H1 (cell line): ENCODE measurements at regions not wholly inside any gene's neighbourhood (a gene's known extent, or its start where the extent isn't known, plus 50 kb on each side); places are given as distances from the start of the nearest gene placed in this dataset.

ENCODE experiments used
- KDM4A ChIP-seq: IDR thresholded peaks from one replicate; pipeline ENCODE4 v1.7.1; 2012; ENCODE audit warnings: low read depth, mild to moderate bottlenecking, moderate library complexity, low read length, inconsistent platforms; ENCODE audit not compliant: severe bottlenecking
- RAD21 ChIP-seq, 2 experiments: IDR thresholded peaks in 1 of 2; conservative IDR thresholded peaks in 1 of 2; 2 replicates each; pipeline ENCODE4 v1.6.1; 2011; ENCODE audit warnings: low read depth in 2 of 2, low read length in 2 of 2, improper control_type of control experiment in 1 of 2, inconsistent platforms in 1 of 2, mild to moderate bottlenecking in 1 of 2, moderate library complexity in 1 of 2
- SP1 ChIP-seq: IDR thresholded peaks from 2 replicates; pipeline ENCODE4 v1.6.1; 2011; ENCODE audit warnings: low read depth, low read length
- TF ChIP-seq, protein P1 (sequence below), 3 experiments: IDR thresholded peaks; 1 replicate in 2 of 3; 2 replicates in 1 of 3; pipeline versions ENCODE4 v1.5.1 to v1.6.1; 2011; ENCODE audit warnings: low read length in 3 of 3, mild to moderate bottlenecking in 3 of 3, inconsistent platforms in 2 of 3, low read depth in 1 of 3, moderate library complexity in 1 of 3; ENCODE audit not compliant: insufficient read depth in 1 of 3; ENCODE audit errors: control extremely low read depth in 1 of 3

DNA sequence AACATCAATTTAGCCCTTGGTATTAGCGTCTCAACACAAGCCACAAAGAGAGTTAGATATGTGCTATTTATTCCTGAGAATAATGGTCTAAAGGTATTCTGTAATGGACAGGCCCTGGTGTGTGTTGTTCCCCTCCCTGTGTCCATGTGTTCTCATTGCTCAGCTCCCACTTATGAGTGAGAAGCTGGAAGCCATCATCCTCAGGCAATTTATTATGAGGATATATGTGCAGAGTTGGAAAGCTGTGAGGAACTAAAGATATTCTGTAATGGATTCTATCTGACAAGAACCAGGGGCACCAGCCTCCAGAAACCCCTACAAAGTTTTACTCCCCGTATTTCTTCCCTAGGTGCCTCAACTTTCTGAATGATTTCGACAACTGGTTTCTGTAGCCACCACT lies 210.8 kb downstream of the GRIN2B start (continued):
- TF ChIP-seq RAD21 (IDR thresholded peaks at IDR 0.05 in 1 of 2, conservative IDR thresholded peaks at IDR 0.05 in 1 of 2; ENCODE audit: low read depth in 2 of 2, low read length in 2 of 2) = no peak
- TF ChIP-seq SP1 = no peak
- TF ChIP-seq KDM4A = no peak
- TF ChIP-seq, protein P1, sequence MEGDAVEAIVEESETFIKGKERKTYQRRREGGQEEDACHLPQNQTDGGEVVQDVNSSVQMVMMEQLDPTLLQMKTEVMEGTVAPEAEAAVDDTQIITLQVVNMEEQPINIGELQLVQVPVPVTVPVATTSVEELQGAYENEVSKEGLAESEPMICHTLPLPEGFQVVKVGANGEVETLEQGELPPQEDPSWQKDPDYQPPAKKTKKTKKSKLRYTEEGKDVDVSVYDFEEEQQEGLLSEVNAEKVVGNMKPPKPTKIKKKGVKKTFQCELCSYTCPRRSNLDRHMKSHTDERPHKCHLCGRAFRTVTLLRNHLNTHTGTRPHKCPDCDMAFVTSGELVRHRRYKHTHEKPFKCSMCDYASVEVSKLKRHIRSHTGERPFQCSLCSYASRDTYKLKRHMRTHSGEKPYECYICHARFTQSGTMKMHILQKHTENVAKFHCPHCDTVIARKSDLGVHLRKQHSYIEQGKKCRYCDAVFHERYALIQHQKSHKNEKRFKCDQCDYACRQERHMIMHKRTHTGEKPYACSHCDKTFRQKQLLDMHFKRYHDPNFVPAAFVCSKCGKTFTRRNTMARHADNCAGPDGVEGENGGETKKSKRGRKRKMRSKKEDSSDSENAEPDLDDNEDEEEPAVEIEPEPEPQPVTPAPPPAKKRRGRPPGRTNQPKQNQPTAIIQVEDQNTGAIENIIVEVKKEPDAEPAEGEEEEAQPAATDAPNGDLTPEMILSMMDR (IDR thresholded peaks at IDR 0.05; ENCODE audit: control extremely low read depth in 1 of 3, insufficient read depth in 1 of 3, low read depth in 1 of 3, low read length in 3 of 3) = no peak
